HEK293T (cell line): ENCODE measurements at regions not wholly inside any gene's neighbourhood (a gene's known extent, or its start where the extent isn't known, plus 50 kb on each side); places are given as distances from the start of the nearest gene placed in this dataset.

ENCODE experiments used
- ARNT ChIP-seq: fragments of 450-650 bp; IDR thresholded peaks from 2 replicates; pipeline ENCODE4 v1.6.1; 2017; ENCODE audit warnings: mild to moderate bottlenecking
- BHLHE40 ChIP-seq: fragments of 450-650 bp; IDR thresholded peaks from 2 replicates; pipeline ENCODE4 v1.6.1; 2016; ENCODE audit warnings: mild to moderate bottlenecking, moderate library complexity, borderline replicate concordance
- CTBP1 ChIP-seq: fragments of 450-650 bp; IDR thresholded peaks from 2 replicates; pipeline ENCODE4 v1.6.1; 2016; ENCODE audit warnings: borderline replicate concordance
- ELF4 ChIP-seq: fragments of 450-650 bp; IDR thresholded peaks from 2 replicates; pipeline ENCODE4 v1.6.1; 2017; ENCODE audit warnings: antibody characterized with exemption
- FOXA1 ChIP-seq: fragments of 450-650 bp; IDR thresholded peaks from 2 replicates; pipeline ENCODE4 v1.6.1; 2016; ENCODE audit warnings: mild to moderate bottlenecking
- FOXK2 ChIP-seq: fragments of 450-650 bp; IDR thresholded peaks from 2 replicates; pipeline ENCODE4 v1.6.1; 2016; ENCODE audit warnings: mild to moderate bottlenecking
- HDGF ChIP-seq: fragments of 450-650 bp; IDR thresholded peaks from 2 replicates; pipeline ENCODE4 v1.6.1; 2017; ENCODE audit warnings: antibody characterized with exemption, borderline replicate concordance
- LEF1 ChIP-seq: fragments of 450-650 bp; IDR thresholded peaks from 2 replicates; pipeline ENCODE4 v1.6.1; 2017; ENCODE audit warnings: mild to moderate bottlenecking, borderline replicate concordance
- PKNOX1 ChIP-seq: fragments of 450-650 bp; IDR thresholded peaks from 2 replicates; pipeline ENCODE4 v1.6.1; 2016
- SP1 ChIP-seq: fragments of 450-650 bp; IDR thresholded peaks from 2 replicates; pipeline ENCODE4 v1.6.1; 2017
- SUZ12 ChIP-seq: fragments of 450-650 bp; IDR thresholded peaks from 2 replicates; pipeline ENCODE4 v1.6.1; 2016; ENCODE audit warnings: mild to moderate bottlenecking
- TARDBP ChIP-seq: fragments of 450-650 bp; IDR thresholded peaks from 2 replicates; pipeline ENCODE4 v1.6.1; 2016
- ZNF384 ChIP-seq: fragments of 450-650 bp; IDR thresholded peaks from 2 replicates; pipeline ENCODE4 v1.6.1; 2016

GRCh38 chr13:58869566-58869965, 1238.0 kb downstream of the PCDH17 start:
- TF ChIP-seq ZNF384, result no peak
- TF ChIP-seq FOXA1, result no peak
- TF ChIP-seq ARNT, result no peak
- no peak for TF ChIP-seq HDGF
- TF ChIP-seq TARDBP, result no peak
- no peak for TF ChIP-seq SP1
- no peak for TF ChIP-seq BHLHE40
- no peak for TF ChIP-seq ELF4
- no peak for TF ChIP-seq SUZ12
- TF ChIP-seq FOXK2, result no peak
- TF ChIP-seq CTBP1, result no peak
- TF ChIP-seq LEF1, result no peak
- TF ChIP-seq PKNOX1, result no peak
